Stimulated activated CD4-positive, alpha-beta T cell treated with anti-CD3 and anti-CD28 coated beads, TNF-alpha, amount 100 ng/mL, for 48 hours (primary cell): ENCODE measurements at regions not wholly inside any gene's neighbourhood (a gene's known extent, or its start where the extent isn't known, plus 50 kb on each side); places are given as distances from the start of the nearest gene placed in this dataset.
"Not testable (repeated sequence)": the region's sequence is repeated elsewhere in the genome, so short reads cannot be mapped to it uniquely, and the experiment has no call there.

ENCODE experiments used
- DNase-seq, 3 donors: peaks; one replicate each; pipeline ENCODE4 v3.0.0-alpha.2; 2020; ENCODE audit warnings: low read depth in 3 of 3

GRCh38 chr2:52474091-52474490, 1293.5 kb upstream of the CHAC2 start:
- no peak for DNase-seq

DNA sequence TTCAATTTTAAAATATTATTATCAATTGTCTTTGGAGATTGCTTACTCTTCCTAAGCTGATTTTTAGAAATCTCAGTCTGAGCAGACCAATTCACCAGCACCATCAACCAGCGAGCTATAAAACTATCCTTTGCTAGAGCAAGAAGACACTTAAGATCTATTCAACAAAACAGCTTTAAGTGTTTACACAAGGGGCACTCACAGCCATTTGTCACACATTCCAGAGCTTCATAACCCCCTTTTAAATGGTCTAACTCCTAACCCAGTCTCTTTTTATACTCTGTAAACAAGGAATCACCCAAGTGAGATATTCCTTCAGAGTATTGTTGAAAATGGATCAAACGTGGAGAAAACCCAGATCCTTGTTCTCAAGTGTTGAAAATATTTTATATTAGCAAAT, 1294.1 kb upstream of the CHAC2 start:
- DNase-seq: no peak

GRCh38 chr2:52470457-52470856, 1297.1 kb upstream of the CHAC2 start:
- not testable (repeated sequence) for DNase-seq

- no peak for DNase-seq
These were observed 1300.4 kb upstream of the CHAC2 start for GRCh38 chr2:52467189-52467588.

DNA sequence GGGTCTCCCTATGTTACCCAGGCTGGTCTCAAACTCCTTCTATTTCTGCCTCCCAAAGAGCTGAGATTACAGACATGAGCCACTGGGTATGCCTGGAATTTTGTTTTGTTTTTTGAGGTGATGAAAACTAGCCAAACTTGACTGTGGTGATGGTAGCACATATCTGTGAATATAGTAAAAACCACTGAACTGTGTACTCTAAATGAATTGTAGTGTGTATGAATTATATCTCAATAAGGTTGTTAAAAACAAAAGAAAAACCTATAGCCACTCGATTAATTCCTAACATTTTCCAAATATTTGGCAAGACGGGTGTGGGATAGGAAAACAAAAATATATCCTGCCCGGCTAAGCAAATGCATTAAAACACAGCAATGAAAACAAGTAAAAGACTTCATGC, 1302.3 kb upstream of the CHAC2 start:
- no peak for DNase-seq

DNA sequence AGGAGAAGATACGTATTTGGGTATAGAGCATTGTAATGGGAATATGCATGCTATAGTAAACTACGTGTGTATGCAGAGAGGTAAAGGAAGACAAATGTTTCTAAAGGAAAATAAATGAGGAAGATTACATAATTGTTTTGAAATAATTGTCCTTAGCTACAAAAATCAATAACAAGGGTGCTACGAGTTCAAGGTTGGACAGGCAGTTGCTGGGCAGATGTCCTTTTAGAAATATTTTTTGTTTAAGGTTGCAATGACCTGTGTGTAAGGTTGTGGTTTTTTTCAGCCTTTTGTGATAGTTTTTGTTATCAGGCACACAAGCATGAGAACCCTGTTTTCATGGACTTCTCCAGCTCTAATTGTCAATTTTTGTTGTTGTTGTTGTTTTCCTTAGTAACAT, 1304.1 kb upstream of the CHAC2 start:
- no peak for DNase-seq

DNA sequence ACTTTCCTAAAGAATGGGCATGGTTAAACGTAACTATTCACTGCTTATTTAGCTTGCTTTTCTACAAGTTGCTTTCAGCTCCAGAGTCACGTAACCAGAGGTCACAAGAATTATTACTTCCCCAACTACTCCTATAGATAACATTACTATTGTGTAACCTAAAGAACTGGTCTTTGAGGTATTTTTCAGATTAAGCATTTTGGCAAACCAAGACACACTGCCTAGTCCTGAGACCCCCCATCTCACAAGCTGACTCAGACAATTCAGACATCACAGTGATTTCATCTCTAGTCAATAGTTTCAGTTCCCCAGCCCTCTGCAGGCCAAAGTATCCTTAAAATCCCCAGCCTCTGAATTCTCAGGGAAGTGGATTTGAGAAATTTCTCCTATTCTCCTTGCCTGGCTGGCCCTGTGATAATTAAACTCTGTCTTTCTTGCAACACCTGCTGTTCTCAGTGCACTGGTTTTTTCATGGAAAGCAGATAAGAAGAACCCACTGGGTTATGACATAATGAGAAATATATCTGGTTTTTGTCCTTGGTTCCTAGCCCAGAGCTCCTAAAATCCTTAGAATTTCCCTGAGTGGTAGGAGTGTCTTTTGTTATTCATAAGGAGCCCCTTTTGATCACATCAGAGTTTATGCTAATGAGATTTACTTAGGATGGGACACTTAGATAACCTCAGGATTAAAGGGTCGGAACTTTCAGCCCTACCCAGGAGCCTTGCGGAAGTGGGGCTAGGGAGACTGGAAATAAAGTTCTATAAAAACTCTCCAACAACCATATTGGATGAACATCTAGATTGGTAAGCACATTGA, 1310.8 kb upstream of the CHAC2 start:
- no peak for DNase-seq

GRCh38 chr2:52454962-52455361, 1312.6 kb upstream of the CHAC2 start:
- DNase-seq: no peak

DNA sequence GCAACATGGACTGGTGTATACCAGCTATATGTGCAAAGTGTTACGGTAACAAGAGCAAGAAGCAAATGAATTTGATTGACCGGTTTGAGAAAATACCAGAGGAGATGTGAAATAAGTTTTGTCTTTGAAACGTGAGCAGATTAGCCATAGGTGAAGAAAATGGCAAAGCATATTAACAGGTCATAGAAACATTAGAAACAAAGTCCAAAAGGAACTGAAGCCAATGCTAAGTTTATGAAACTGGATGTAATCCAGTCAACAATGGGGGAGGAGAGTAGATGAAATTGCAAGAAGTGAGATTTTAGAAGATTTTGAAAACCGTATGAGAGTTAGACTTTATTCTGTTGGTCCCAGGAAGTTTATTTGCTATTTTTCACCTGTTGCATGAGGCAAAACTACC, 1315.4 kb upstream of the CHAC2 start:
- no peak for DNase-seq

GRCh38 chr2:52445686-52446085, 1321.9 kb upstream of the CHAC2 start:
- no peak for DNase-seq

DNA sequence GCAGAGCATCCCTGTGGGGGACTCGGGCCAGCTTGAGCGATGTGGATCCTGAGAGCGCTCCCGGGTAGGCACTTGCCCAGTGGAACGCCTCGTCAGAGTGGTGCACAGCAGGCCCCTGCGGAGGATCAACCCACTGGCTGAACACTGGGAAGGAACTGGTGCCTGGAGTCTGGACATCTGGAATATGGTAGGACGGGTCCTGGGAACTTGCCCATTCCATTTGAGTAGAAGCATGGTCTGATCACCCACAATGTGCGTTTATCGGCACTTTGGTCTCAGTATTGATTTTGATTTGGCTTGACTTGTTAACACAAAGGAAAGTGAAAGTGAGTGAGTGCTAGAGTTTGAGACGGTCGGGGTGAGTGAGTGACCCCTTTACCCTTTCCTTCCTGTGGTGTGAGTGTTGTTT, 1336.2 kb upstream of the CHAC2 start:
- no peak for DNase-seq

DNA sequence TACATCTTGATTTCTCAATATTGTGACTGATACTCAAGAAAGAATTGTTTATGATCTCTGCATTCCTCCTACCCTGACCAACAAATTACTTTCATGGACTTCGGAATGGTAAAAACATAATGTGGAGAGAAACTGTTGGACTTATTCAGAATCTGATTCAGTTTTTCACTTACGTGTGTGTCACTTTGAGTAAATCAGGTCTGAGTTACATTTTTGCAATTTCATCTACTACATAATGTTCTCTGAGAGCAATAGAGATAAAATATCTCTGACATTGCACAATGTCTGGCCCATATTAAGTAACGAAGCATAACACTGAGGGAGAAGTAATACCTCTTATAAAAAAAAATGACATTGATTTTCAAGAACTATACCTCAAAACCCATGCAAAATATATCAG, 1337.9 kb upstream of the CHAC2 start:
- no peak for DNase-seq

- no peak for DNase-seq
These were observed 1338.4 kb upstream of the CHAC2 start for GRCh38 chr2:52429171-52429570.

DNA sequence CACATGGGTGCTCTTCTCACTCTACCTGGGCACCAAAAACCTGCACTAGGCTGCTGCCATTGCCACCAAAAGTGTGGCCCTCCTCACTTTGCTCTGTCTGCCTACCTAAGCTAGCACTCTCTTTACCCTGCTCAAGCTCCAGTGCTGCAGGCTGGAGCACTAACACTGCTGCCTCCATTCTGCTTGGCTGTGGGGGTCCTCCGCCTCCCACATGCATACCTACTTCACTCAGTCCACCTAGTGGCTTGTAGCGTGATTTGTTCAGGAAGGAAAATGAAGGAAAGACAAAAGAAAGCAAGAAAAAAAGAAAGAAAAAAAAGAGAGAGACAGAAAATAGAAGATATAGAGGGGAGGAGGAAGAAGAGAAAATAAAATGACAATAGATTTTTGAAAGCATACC, 1339.4 kb upstream of the CHAC2 start:
- DNase-seq: no peak

DNA sequence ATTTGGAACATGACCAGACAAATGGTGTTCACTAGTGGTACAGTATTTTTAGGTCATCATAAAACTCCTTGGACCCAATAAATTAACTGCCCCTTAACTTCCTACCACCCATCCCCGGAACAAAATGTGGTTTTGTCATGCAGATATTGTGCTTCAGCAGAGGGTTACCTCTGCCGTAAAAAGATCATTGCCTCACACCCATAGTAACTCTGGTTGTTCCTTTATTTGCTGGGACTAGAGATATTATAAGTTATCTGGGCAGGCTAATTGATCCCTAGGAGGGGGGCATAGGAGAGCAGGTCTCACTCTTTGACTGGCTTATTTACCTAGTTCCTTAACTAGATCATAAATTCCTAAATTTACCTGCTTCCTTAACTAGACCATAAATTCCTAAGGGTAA, 1343.9 kb upstream of the CHAC2 start:
- DNase-seq: no peak

- DNase-seq: no peak
These were observed 1344.5 kb upstream of the CHAC2 start for GRCh38 chr2:52423111-52423510.

DNA sequence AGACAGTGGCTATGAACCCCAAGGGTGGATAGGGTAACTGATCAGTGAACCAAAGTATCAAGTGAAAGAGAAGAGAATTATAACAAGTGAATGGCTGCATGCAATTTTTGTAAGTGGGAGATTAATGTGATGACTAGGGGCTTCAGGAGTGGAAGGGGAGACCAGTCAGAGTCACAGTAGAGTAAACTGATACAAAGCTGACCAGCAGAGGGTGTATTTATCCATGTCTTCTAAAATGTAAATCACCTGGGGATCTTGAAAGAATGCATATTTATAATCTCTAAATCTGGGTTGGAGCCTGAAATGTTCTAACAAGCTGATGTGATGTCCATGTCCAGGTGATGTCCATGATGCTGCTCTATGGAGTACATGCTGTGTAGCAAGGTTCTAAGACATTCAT, 1351.3 kb upstream of the CHAC2 start:
- DNase-seq: no peak

DNA sequence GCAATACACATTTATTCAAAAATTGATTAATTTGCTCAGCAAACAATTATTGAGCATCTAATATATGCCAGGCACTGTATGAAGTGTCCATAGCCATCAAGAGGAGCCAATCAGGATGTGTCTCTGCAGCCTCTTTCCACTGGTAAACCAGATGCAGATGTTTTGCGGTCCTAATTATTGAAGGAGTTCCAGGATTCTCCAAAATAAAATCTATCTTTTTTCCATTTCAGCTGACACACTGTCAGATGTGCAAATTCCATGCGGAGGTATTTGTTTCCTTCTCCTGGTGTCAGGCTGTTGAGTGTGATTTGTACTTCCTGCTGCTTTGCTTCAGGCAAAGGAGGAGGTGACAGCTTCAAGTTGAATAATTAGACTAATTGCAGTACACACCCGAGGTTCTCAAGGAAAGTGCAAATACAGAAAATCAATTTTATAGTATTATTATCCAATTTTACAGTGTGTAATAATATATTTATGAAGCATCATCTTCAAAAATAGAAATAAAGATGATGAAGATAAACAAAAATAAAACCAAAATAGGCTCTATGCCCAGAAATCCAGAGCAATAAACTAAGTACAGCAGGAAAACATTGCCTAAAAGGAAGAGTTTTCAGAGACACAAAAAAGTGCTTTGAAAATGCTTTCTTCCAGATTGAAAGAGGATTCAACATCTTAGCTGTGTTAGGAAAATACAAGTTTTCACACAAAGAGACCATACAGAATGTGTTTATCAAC, 1352.9 kb upstream of the CHAC2 start:
- no peak for DNase-seq

- not testable (repeated sequence) for DNase-seq
These were observed 1358.1 kb upstream of the CHAC2 start for GRCh38 chr2:52409308-52410118.

GRCh38 chr2:52405980-52406379, 1361.6 kb upstream of the CHAC2 start:
- no peak for DNase-seq

DNA sequence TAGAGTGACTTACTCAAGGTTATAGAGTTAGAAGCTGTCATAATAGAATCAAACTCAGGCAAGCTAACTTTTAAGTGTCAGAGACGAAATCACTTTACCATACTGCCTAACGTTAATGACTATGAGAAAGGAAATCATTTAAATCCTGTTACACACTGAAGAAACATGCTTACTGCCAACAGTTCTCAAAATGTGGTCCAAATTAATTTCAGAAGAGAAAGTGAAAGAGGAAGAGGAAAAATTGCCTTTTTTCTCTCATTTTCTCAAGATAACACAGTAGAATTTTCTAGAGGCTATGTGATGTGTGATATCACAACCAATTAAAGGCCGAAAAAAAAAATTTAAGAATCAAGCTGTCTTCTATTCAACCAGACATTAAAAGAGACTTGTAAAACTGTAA, 1362.7 kb upstream of the CHAC2 start:
- no peak for DNase-seq

DNA sequence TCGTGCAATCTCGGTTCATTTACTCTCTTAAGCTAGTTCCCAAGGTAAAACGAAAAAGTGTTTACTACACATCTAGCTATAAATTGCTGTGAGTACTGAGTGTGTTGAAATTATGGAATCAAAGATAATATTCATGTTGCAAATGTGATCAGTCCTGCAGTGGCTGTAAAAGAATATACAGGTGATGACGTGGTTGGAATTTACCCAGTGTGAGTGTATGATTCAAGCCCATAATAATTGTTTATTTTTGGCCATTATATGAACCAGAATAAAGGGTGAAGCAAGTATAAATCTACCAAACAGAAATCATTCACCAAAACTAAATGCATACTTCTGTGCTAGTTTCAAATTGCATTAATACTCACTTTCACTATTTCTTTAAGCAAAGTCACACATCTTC, 1363.6 kb upstream of the CHAC2 start:
- DNase-seq: no peak

GRCh38 chr2:52402128-52402527, 1365.5 kb upstream of the CHAC2 start:
- no peak for DNase-seq
